GM19455 (cell line): ENCODE measurements at regions not wholly inside any gene's neighbourhood (a gene's known extent, or its start where the extent isn't known, plus 50 kb on each side); places are given as distances from the start of the nearest gene placed in this dataset.

Source experiments
- ATAC-seq: cut with Tn5 transposase; IDR thresholded peaks from one replicate; pipeline ENCODE4 v1.9.1; 2021; ENCODE audit not compliant: unreplicated experiment

- ATAC-seq = no peak
These were observed 256.0 kb downstream of the DCDC2C start for GRCh38 chr2:3959372-3959771.

- no peak for ATAC-seq
These were observed 256.7 kb downstream of the DCDC2C start for GRCh38 chr2:3960106-3960505.

- ATAC-seq = no peak
These were observed 259.3 kb downstream of the DCDC2C start for GRCh38 chr2:3962719-3963118.

- no peak for ATAC-seq
These were observed 261.8 kb downstream of the DCDC2C start for GRCh38 chr2:3965211-3965610.

DNA sequence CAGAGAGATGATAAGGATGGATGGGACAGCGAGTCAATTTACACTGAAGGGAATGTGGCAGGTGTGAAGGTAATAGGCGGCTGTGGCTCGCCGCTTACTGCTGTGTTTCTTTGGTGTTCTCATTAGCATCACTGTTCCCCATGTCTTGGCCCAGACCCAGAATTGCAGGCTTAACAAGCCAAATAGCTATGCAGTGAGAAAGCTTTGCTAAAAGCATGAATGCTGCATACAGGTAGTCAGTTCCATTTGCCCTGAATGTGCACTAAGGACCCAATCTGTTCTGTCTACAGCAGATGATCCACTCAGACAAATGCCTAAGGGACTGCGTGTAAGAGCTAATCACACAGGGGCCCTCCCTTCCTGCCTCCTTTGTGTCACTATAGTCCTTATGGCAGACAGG, 262.6 kb downstream of the DCDC2C start:
- ATAC-seq = no peak

DNA sequence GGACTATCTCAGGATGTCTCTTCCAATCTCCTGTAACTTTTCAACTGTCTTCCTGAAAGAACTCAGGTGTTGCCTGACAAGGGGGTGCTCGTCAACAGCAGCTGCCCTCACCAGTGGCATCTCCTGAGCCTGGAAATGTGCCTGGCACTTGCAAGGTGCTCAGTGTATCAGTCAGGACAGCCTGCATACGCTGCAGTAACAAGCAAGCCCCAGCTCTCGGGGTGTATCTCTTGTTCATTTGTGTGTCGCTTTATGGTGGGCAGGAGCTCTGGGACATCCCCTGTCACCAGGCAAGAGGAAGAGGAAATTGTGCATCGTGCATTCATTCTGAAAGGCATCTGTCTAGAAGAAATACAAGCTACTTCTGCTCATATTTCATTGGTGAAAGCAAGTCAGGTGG, 263.1 kb downstream of the DCDC2C start:
- no peak for ATAC-seq

GRCh38 chr2:3968736-3969135, 265.4 kb downstream of the DCDC2C start:
- ATAC-seq = no peak

DNA sequence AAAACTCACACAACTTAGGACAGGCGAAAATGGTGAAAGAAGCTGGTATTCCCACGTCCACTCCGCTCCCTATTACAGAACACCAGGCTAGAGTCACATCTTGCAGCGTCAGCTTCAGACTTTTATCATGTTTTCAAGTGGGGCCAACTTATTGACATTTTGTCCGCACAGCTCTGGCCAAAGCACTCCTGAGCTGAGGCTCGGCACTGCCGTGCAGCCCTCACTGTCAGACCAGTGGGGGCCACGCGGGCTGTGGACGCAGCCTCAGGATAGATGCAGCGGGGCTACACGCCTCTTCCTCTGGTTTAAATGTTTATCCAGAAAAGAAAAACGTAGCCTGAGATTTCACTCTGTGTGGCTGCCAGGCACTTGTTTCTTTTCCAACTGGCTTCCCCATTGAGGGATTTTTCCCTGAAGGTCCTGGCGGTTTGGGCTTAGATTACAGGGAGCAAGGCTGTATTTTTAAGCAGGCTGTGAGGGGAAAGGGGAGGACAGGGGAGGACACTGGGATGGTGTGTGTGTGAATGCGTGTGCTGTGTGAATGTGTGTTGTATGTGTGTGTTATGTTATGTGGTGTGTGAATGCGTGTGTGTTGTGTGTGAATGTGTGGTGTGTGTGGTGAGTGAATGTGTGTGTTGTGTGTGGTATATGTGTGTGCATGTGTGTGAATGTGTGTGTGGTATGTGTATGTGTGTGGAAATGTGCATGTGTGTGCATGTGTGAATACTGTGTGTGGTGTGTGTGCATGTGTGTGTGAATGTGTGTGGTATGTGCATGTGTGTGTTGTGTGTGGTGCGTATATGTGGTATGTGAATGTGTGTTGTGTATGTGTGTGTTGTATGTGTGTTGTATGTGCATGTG, 267.6 kb downstream of the DCDC2C start:
- no peak for ATAC-seq

- no peak for ATAC-seq
These were observed 268.3 kb downstream of the DCDC2C start for GRCh38 chr2:3971652-3972192.

DNA sequence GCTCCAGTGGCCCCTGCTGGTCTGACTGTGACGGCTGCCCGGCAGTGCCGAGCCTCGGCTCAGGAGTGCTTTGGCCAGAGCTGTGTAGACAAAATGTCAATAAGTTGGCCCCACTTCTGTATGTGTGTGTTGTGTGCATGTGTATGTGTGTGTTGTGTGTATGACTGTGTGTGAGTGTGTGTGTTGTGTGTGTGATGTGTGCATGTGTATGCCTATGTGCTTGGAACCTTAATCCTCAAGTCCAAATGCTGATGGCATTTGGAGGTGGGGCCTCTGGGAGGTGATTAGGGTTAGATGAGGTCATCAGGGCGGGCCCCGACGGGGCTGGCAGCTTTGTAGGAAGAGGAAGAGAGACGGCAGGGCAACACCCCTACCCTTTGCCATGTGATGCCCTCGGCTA, 269.0 kb downstream of the DCDC2C start:
- no peak for ATAC-seq

DNA sequence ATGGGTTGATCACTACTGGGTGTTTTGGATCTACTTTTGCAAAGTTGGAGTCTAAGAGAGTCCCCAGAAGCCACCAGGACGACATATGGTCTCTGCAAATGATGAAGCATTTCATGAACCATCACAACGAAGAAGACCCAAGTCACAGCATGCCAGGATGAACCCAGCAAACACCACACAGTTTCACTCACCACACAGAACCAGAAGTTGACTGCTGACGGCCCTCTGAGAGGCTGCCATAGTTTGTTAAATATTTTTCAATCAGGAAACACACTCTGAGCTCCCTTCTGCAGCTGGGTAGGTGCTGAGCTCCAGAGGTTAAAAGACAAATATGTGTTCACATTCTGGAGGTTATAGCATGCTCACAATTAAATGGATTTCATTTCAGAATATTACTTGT, 271.4 kb downstream of the DCDC2C start:
- ATAC-seq = no peak

GRCh38 chr2:3981446-3981987, 278.1 kb downstream of the DCDC2C start:
- ATAC-seq = no peak

DNA sequence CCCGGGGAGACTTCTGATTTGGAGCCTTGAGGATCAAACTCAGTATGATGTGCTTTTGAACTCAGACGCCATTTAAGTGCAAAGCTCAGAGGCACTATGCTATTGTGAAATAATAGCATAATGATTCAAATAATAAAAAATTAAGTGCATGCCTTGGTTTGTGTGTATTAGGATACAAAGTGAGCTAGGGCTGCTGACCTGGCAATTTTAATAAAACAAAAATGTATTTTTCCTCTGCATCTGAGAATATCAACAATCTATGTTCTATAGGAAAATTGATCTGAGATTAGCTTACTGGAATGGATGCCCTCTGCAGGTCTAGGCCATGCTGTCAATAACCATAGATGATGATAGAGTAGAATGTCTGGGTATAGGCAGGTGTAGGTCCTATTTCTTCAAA, 278.8 kb downstream of the DCDC2C start:
- no peak for ATAC-seq

- ATAC-seq = no peak
These were observed 282.7 kb downstream of the DCDC2C start for GRCh38 chr2:3986063-3986462.

GRCh38 chr2:3986530-3987258, 283.3 kb downstream of the DCDC2C start:
- ATAC-seq = no peak

GRCh38 chr2:4002841-4003403, 299.5 kb downstream of the DCDC2C start:
- no peak for ATAC-seq

DNA sequence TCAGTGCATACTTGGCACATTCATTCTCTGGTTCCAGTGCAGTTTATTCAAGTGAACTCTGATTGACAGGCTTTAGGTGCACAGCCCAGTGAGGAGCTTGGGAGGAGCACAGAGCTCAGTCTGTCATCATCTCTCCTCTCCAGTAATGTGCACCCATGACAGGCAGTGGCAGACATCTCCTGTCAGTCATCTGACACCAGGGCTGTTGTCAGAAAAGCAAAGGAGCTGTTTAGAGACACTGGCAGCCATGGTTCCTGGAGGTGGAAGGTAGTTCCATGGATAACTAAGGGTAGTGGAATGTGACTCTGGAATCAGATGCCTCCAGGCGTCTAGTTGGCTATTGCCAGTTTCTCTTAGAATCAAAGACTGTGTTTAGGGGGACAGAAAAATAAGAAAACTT, 308.8 kb downstream of the DCDC2C start:
- ATAC-seq = no peak

- ATAC-seq = no peak
These were observed 315.2 kb downstream of the DCDC2C start for GRCh38 chr2:4018535-4018934.

- ATAC-seq = no peak
These were observed 316.8 kb downstream of the DCDC2C start for GRCh38 chr2:4020153-4020552.

GRCh38 chr2:4020649-4021048, 317.3 kb downstream of the DCDC2C start:
- ATAC-seq = no peak

DNA sequence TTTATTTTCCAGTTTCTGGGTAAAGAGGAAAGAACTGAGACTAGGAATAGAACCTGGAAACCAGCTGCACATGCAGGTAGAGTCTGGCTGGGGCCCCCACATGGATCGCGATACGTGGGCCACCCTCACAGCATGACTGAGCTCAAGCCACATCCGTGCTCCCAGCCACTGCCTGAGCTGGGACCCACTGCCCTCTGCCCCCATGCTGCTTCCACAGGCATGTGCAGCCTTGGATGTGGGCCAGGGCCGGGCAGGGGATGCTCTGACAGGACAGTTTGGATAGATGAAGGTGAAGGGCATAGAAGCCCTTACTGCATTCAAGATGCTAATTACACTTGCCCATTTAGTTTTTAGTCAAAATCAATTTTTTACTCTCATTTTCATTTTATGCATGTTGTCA, 321.2 kb downstream of the DCDC2C start:
- no peak for ATAC-seq

DNA sequence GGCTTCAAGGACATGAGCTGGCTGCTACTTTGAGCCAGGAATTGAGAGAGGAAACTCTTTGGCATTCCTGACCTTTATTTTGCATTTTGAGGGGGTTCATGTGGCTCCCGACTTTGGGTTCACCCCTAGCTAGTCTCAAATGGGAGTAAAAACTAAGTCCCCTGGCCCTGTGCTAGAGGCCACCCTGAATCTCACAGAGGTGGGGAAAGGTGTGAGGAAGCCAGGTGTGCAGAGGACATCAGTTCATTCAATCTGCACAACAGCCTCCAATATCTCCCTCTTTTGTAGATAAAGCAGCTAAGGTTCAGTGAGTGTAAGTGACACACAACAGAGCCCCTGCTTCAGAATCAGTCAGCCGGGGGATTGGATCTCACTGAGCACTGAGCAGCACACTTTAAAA, 325.7 kb downstream of the DCDC2C start:
- ATAC-seq = no peak
